NCI-H748 (cell line): ENCODE measurements at regions not wholly inside any gene's neighbourhood (a gene's known extent, or its start where the extent isn't known, plus 50 kb on each side); places are given as distances from the start of the nearest gene placed in this dataset.
"Not testable (repeated sequence)": the region's sequence is repeated elsewhere in the genome, so short reads cannot be mapped to it uniquely, and the experiment has no call there.

ENCODE experiments used
- DNase-seq: peaks from one replicate; lab custom pipeline; 2025; ENCODE audit not compliant: unreplicated experiment; lab: John Stamatoyannopoulos, UW

- no peak for DNase-seq
Observed at GRCh38 chr1:30464187-30464617, 259.2 kb downstream of the MATN1 start.

GRCh38 chr1:30462826-30463425 lies 260.5 kb downstream of the MATN1 start:
- no peak for DNase-seq

GRCh38 chr1:30462166-30462565 lies 261.2 kb downstream of the MATN1 start:
- no peak for DNase-seq

- DNase-seq, result no peak
Observed at GRCh38 chr1:30461640-30462039, 261.7 kb downstream of the MATN1 start.

GRCh38 chr1:30460661-30461060 lies 262.7 kb downstream of the MATN1 start:
- no peak for DNase-seq

- DNase-seq, result not testable (repeated sequence)
Observed at GRCh38 chr1:30458730-30459485, 264.5 kb downstream of the MATN1 start.

- no peak for DNase-seq
Observed at GRCh38 chr1:30452925-30453324, 270.5 kb downstream of the MATN1 start.

- DNase-seq, result no peak
Observed at GRCh38 chr1:30452170-30452569, 271.2 kb downstream of the MATN1 start.

GRCh38 chr1:30451532-30452125 lies 271.8 kb downstream of the MATN1 start:
- DNase-seq, result no peak

- no peak for DNase-seq
Observed at GRCh38 chr1:30450818-30451233, 272.6 kb downstream of the MATN1 start.

- DNase-seq, result no peak
Observed at GRCh38 chr1:30450148-30450817, 273.1 kb downstream of the MATN1 start.

- DNase-seq, result no peak
Observed at GRCh38 chr1:30449428-30450147, 273.8 kb downstream of the MATN1 start.

GRCh38 chr1:30449003-30449402 lies 274.4 kb downstream of the MATN1 start:
- DNase-seq, result no peak

- DNase-seq, result no peak
Observed at GRCh38 chr1:30447701-30448100, 275.7 kb downstream of the MATN1 start.

GRCh38 chr1:30447080-30447479 lies 276.3 kb downstream of the MATN1 start:
- no peak for DNase-seq

- DNase-seq, result no peak
Observed at GRCh38 chr1:30446508-30446907, 276.9 kb downstream of the MATN1 start.

GRCh38 chr1:30446095-30446494 lies 277.3 kb downstream of the MATN1 start:
- no peak for DNase-seq

- no peak for DNase-seq
Observed at GRCh38 chr1:30445449-30445848, 277.9 kb downstream of the MATN1 start.

- no peak for DNase-seq
Observed at GRCh38 chr1:30444850-30445249, 278.5 kb downstream of the MATN1 start.

GRCh38 chr1:30444401-30444800 lies 279.0 kb downstream of the MATN1 start:
- DNase-seq, result no peak

GRCh38 chr1:30438274-30438673 lies 285.1 kb downstream of the MATN1 start:
- peak; percentile 8 for DNase-seq
